Hepatic stellate cell (primary cell): ENCODE measurements at regions not wholly inside any gene's neighbourhood (a gene's known extent, or its start where the extent isn't known, plus 50 kb on each side); places are given as distances from the start of the nearest gene placed in this dataset.

Experiments
- DNase-seq: peaks from one replicate; pipeline ENCODE4 v3.0.0; 2011; ENCODE audit warnings: low spot score

DNA sequence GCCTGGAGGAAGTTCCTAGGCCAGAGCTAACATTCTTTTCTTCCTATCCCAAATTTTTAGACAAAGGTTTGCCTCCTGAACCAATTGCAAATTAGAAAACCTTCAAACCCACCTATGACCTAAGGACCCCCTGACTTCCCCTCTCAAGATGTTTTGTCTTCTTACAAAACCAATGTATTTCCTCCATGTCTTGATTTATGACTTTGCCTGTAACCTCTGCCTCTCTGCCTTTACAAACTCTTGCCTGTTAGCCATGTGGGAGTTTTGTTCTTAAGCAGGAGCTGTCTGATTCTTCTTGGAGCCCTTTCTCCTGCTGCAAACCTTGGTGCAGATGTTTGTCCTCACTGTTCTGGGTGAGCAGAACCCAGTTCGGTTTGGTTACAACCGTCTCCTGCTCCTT is 222.3 kb upstream of the BOD1L1 start:
- DNase-seq = no peak

DNA sequence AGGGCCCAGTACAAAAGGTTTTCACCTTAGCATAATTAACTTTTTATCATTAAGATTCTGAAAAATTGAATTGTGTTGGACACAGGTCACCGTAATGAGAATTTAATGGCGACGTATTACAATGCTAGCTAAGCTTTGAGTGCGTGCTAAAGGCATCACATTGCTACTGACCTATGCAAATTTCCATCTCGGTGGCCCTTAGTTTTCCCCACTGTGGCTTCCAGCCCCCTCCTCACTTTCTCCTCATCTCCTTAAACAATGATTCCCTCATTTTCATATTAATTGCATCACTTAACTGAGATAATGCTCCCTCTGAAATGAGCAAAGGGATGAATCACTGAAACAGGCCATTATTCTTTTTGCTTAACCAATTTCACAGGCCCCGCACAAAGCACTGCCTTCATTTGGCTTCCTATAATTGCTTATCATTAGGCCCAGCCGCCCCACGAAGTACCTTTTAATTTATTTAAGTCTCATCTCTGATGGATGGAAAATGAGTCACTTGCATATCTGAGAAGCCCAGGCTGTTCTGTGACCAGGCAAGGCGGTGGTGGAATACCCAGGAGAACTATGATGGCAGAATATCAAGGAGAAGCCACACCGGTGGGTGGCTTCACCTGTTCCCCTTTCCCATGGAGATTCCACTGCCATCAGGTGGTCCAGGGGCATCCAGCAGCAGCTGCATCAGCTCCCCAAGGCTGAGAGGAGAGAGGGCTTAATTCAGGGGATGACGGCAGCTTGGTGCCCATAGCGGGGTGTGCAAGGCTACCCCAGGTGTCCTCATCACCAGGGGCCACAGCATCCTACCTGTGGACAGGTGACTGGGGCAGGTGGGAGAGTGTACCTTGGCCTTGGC is 223.8 kb upstream of the BOD1L1 start:
- DNase-seq = no peak

DNA sequence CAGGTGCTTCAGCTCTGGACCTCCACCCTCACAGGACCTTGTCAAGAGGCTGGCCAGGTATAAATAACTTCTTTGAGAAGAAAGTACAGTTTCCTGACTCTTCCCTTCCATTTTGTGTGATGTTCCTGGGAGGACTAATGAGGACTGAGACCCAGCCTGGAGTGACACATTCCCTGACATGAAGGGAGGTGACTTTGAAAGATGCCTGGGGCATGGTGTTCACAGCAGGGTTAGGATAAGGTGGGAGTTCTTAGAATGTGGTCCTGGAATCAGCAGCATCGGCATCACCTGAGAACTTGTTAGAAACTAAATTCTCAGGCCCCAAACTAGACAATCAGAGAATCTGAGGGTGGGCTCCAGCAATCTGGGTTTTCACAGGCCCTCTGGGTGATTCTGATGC is 224.9 kb upstream of the BOD1L1 start:
- DNase-seq = no peak

DNA sequence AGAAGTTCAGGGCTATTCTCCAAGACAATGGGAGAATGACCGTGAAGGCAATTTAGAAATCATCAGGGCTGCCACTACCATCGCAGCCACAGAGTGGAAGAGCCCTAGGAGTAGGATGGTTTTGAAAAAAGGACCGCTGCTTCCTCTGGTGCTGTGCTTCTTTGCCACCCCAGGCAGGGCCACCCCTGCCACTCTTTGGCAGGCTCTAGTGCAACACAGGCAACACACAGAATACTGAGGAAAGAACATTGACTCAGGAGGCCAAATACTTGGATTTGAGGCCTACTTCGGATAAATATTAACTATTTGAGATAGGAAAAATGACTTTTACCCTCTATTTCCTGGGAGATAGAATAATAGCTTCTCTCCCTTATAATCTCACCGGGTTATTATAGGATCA is 228.9 kb upstream of the BOD1L1 start:
- no peak for DNase-seq

DNA sequence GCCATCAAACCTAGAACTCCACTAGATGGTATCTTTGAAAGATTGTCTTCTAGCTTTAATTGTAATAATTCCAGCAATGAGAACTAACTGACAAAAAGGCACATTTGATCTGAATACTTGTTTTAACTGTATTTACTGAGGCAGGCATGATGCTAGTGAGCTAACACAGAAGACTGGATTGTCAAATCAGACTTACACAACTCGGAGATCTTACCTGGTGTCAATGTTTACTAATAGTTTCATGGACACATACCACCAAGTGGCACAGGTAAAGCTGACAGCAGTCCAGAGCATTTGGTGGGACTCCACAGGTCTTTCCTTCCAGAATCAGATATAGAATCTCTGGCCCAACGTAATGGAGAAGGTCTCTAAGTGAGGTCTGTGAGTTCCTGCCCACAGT is 229.9 kb upstream of the BOD1L1 start:
- DNase-seq = no peak

DNA sequence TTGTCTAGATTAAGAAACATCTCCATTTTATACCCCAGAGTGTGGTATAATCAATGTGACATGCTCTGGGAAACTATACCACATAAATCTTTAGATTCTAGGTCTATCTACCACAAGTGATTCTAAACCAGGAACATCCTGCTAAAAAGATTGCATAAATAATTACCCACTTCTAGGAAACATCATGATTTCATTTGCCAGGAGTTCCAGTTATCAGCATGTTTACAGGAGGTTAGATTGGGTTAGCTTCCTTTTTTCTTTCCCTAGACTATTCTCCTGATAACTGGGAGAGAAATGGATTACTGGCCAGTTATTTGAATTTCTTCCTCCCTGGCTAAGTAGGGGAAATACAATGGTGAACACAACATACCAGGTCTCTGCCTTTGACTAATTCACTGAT is 230.3 kb upstream of the BOD1L1 start:
- no peak for DNase-seq

DNA sequence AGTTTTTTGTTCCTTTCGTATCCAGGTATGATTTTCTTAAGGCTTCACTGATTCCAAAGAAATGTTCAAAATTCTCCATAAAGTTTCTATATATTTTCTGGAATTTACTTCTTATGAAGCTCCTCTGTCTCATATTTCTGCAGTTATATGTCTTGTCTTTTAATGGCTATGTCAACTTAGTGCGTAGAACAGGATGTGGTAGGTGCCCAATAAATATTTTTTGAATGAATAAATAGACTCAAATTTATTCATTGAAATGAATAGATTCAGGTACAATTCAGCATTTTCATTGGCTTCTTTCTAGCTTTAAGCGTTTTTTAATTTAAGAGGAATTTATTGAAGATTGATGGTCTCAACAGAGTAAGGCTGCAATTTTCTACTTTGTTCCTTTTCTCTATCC is 231.9 kb upstream of the BOD1L1 start:
- no peak for DNase-seq

DNA sequence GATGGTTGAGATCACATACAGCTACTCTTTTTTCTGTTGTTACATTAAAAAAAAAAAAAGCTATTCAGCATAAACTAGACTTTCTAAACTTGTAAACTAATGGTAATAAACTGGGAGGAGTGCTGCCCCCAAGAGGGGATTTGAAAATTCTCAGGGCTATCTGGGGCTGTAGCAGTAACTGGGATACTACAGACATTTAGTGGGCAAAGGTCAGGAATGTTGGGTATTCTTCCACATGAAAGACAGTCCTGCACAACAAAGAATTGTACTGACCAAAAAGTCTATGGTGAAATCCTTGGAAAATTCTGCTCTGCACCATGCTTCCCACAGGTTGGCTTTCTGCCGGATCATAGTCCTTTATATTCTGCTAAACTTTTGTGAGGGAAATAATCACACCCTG is 232.6 kb upstream of the BOD1L1 start:
- no peak for DNase-seq

DNA sequence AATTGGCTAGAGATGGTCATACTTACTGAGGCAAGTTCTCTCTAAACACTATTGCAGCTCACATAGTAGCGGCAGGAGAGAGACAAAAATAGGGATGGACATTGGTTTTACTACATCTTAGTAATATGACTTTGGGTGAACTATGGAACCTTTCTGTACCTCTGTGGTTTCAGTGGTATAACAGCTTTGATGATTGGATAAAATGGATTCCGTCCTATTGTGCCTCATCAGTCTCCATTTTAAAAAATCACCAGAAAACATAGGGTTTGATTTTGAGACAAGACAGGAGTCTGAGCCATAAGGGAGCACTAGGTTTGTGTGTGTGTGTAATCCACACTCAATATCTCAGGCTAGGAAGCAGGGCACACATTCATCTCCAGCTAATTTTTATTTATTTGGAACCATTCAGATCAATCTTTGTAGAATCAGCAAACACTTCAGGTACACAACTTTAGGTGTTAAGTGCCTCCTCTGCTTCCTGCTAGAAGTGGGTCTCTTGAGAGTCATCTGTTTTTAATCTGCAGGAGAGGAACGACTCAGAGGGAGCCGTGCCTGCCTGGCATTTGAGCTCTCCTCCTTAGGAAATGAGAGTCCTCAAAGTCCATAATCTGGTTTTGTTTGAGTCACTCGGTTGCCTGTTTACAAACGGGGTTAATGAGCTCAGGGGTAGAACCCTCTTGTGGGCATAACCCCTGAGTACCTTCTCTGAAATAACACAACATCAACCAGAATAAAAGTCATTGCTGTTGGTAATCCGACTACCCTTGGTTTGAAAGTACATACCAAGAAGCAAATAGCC is 238.5 kb upstream of the BOD1L1 start:
- no peak for DNase-seq

DNA sequence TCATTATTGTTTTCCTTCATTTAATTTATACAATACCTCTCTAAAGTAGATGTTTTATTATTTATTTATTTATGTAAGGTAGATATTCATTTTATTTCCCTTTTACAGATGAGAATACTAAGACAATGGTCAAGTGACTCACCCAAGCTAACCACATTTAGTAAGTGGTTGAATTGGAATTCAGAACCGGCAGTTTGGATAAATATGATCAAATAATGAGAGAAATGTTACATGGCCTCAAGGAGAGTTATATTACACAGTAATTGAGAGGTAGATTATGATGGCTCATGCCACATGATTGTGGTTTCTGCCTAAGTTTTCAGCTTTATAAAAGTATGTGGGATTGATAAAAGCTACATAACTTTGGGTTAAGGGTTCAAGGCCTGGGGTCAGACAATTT is 239.4 kb upstream of the BOD1L1 start:
- no peak for DNase-seq

DNA sequence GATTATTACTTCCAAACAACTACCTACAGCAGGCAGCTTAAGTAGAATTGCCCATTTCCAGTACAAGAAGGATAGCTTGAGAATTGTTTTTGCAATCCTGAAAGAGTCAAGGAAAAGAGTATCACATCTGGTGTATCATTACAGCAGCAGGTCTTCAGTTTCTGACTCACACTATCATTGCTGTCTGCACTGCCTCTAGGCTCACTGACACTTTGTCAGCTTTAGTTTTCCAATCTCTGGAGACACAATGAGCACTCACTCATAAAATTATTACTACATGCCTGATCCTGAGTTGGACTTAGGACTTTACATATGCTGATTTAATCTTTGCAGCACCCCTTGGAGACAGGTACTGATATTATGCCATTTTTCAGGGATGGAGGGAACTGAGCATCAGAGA is 244.6 kb upstream of the BOD1L1 start:
- no peak for DNase-seq

DNA sequence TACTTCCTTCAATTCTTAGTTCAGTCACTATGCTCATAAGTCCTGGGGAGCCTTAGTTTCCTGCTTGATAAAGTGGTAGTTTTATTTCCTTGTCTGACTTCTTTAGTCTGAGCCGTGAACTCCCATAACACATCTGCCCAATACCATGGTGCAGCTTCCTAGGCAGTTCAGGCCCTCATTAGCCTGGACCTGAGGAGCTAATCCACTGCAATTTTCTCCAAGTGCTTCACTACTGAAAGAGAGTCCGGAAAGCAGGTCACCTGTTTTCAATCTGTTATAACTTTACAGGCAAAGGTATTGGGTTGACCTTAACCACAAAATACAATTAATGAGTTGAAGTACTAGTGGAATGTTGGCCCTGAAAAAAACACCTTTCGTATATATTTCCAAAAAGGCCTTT is 245.4 kb upstream of the BOD1L1 start:
- no peak for DNase-seq

DNA sequence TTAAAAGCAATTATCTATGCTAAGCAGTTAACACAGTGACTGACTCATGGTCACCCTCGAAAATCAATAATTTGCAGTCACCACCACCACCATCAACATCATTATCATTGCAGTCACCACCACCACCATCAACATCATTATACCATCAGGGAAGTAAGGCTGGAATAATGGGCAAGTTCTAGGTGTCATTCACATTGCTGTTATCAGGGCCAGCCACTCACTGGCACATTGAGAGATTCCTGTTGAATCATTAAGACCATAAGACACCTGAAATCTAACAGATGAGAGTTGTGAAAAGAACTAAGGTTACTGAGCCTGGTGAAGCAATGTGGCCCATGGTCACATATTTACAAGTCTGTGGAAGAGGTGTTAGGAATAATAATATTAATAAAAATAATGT is 247.7 kb upstream of the BOD1L1 start:
- no peak for DNase-seq

DNA sequence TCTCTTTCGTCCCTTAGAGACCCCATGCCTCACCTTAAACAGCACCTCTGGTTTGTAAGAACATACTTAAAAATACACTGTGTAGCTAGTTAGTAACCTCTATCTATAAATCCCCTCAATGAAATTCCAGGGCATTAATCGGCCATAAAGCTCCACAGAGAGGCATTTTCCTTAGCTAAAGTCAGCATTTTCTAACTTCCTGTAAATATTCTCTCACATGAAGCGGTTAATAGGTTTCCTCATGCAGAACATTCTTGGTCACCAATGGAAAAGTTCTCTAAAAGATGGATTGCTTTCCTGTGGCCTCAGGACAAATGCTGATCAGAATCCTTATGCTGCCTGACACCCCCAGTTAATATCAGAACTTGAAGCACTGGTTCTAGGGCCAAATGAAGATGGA is 248.6 kb upstream of the BOD1L1 start:
- no peak for DNase-seq

DNA sequence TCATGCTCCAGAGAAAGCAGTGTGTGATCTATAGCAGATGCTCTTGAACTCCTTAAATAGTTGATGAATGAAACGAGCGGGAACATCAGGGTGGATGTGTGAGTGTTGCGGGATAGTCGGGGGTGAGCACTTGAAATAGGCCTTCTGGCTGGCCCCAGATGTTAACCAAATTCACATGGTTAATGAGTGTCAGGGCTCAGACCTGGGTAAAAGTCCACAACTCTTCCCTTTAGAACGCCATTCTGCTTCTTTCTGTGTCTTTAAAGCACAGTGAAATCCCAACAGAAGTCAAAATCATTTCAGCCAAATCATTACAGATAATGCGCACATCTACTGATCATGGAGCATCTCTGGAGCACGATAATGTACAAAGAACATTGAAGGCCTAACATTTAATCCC is 249.4 kb upstream of the BOD1L1 start:
- no peak for DNase-seq

DNA sequence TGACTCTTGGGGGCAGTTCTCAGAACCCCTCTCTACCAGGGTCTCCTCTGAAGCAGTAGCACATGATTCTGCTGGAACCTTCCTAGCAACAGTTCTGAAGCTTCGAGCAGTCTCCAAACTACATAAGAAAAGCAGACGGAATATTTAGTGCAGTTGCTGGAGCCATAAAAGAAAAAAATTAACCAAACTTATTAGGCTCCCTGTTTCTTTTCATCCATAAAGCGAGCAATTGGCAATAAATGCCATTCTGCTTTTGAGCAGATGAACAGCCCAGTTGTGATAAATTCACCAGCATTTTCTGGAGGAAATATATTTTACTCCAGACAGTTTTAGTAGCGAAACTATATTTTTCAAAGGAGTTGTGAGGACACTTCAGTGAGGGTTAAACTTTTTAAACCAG is 250.1 kb upstream of the BOD1L1 start:
- DNase-seq = no peak

DNA sequence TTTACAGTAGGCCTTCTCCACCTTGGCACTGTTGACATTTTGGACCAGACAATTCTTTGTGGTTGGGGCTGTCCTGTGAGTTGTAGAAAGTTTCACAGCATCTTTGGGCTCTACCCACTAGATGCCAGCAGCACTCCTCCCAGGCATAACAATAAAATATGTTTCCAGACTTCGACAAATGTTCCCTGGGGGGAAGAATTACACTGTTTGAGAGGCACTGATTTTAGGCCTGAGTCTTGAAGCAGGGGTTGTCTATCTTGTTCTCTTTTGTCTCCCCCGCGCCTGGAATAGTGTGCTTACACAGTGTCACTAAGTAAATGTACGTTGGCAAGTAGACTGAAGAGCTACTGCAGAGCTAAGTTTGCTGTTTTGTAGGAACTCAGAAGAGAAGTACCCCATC is 254.4 kb upstream of the BOD1L1 start:
- DNase-seq = no peak

DNA sequence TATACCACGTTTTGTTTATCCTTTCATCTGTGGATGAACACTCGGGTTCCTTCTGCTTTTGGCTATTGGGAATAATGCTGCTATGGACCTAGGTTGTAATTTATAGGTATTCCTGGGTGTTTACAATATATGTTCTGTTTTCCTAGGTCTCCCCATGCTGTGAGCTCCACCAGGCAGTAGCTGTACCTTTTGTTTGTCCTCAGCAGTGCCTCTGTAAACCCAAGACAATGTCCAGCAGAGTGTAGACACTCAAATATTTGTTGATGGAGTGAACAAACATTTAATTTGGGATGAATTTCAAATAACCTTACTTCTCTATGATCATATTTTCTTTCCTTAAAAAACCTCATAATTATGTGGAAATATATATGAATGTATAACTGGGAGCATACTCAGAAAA is 259.5 kb upstream of the BOD1L1 start:
- no peak for DNase-seq

DNA sequence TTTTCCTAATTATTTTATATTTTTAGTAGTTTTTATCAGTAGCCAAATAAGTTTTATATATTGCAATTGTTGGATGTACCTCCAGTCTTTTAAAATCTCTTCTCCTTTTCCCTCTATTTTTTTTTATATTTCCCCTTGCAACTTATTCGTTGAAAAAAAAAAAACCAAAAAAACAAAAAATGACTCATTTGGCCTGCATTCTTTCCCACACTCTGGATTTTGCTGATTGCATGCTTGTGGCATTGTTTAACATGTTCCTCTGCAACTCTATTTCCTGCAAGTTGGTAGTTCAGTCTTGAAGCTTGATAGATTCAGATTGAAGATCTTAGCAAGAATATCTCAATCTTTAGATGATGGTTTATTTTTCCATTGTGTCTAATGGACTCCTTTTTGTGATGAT is 260.6 kb upstream of the BOD1L1 start:
- peak; percentile 33 for DNase-seq

DNA sequence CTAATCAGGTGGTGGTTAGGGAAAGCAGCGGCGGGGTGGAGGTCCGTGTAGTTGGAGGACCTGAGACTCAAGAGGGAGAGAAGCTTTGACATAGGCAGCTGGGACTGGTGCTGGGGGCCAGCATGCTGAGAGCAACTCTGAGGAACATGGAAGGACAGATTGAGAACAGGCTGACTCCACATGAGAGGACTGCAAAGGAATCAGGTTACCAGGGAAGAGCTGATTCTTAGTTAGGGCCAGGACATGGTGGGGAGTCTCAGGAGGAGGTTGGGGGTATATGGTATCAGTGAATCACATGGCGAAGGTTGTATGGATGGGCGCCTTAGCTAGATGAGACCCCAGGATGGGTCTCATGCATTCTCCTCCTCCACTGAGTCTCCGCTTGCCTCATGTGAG is 264.0 kb upstream of the BOD1L1 start:
- no peak for DNase-seq

DNA sequence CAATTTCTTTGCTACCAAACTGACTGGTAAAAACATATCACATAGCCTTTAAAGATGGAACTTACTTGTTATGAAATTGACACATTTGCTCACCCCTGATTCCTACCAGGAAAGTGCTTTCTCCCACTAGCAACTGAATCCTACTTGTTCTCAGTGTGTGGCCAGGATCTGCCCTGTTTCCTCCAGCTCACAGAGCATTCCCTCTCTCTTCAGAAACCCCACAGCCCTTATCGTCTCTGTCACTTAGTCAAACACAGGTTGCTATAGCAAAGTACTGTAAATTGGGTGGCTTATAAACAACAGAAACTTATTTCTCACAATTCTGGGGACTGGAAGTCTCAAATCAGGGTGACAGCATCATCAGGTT is 265.2 kb upstream of the BOD1L1 start:
- DNase-seq = no peak

DNA sequence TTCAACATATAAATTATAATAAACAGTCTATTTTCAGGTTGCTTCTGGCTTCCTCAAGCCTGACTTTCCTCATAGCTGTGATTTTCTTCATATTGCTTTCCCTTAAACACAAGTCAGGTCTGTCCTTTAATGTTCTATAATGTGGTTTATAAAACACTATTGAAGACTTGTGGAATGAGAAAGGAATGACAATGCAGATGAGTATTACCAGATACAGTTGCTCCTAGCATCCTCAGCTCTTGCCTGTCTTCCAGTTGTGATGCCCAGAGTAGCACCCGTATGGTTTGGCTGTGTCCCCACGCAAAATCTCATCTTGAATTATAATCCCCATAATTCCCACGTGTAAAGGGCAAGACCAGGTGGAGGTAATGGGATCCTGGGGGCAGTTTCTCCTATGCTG is 265.7 kb upstream of the BOD1L1 start:
- DNase-seq = no peak

DNA sequence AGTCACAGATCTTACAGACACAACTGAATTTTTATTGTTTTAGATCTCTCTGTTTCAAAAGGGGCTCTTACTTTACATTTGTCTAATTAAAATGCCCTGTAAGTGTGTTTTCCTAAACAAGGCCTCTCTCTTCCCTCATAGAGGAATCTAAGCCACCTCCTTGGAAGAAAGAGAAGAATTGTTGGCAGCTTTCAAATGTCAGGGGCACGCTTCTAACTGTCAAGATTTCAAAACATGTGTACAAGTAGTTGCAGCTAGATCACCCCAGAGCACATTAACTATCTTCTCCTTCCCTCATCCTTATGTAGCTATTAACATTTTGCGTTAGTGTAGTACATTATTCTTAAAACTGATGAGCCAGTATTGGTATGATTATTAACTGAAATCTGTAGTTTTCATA is 266.5 kb upstream of the BOD1L1 start:
- no peak for DNase-seq

DNA sequence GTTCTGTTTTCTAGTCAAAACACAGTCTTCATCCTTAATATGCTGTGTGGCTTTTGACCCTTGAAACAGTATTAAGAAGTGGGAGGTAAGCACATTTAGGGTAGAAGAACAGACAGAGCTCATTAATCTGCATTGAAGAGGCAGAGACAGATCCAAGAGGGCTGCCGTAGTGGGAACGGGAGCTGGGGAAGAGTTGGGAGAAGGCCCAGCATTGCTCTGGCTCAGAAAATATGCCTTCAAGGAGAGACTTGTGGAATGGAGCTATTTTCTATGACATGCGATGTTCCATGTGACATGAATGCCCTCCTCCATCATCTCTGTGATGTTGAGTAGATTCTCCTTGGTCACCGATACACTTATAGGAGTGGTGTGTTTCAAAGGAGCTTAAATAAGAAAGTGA is 273.3 kb upstream of the BOD1L1 start:
- DNase-seq = no peak
